Lower lobe of right lung (tissue), 2 donors: ENCODE measurements at regions not wholly inside any gene's neighbourhood (a gene's known extent, or its start where the extent isn't known, plus 50 kb on each side); places are given as distances from the start of the nearest gene placed in this dataset.

Source experiments
- ATAC-seq, 2 donors: fragments of 200-7000 bp; cut with Tn5 transposase; one replicate each; pipeline ENCODE4 v1.9.1; 2020 to 2022; ENCODE audit warnings: mild to moderate bottlenecking in 2 of 2, moderate library complexity in 2 of 2
- DNase-seq: peaks from one replicate; pipeline ENCODE4 v3.0.0-alpha.2; 2020
- H3K27ac ChIP-seq: fragments of 200-600 bp; one replicate; pipeline ENCODE4 v1.8.0; 2022
- H3K27me3 ChIP-seq: fragments of 200-600 bp; one replicate; pipeline ENCODE4 v1.8.0; 2022; ENCODE audit warnings: low read depth
- H3K36me3 ChIP-seq: fragments of 200-600 bp; one replicate; pipeline ENCODE4 v1.8.0; 2022; ENCODE audit warnings: mild to moderate bottlenecking
- H3K4me1 ChIP-seq: fragments of 200-600 bp; one replicate; pipeline ENCODE4 v1.8.0; 2022
- H3K4me3 ChIP-seq: fragments of 200-600 bp; one replicate; pipeline ENCODE4 v1.8.0; 2022; ENCODE audit warnings: mild to moderate bottlenecking
- H3K9me3 ChIP-seq: fragments of 200-600 bp; one replicate; pipeline ENCODE4 v1.8.0; 2022
- CTCF ChIP-seq: fragments of 200-600 bp; IDR thresholded peaks from one replicate; pipeline ENCODE4 v1.8.0; 2022; ENCODE audit warnings: antibody characterized with exemption, mild to moderate bottlenecking
- intact Hi-C: fragments of 100-400 bp; cut with DNase I; formaldehyde crosslinking; loops from one replicate; pipeline ENCODE4 v1.11.0; 2022
- donor health status: DM: no; HTN: yes; CAD: no; lungs with severe emphysema.

- no peak for TF ChIP-seq CTCF
- intact Hi-C loops = no loop called here
- Histone ChIP-seq H3K36me3 (no peaks in the 10 kb centered on the region), H3K4me1 (no peaks in the 10 kb centered on the region), H3K9me3 (no peaks in the 10 kb centered on the region), H3K27me3 (no peaks in the 10 kb centered on the region), H3K27ac (no peak overlapping the region), H3K4me3 (no peak overlapping the region)
- no peak for DNase-seq
- no peak for ATAC-seq
Measured at GRCh38 chr1:189022015-189022414, 1455.6 kb downstream of the BRINP3 start.

- no peaks in the 10 kb centered on the region for H3K9me3 ChIP-seq
- TF ChIP-seq CTCF = no peak
- intact Hi-C loops = no loop called here
- H3K27ac ChIP-seq = no peak overlapping the region
- no peak for ATAC-seq
- no peak overlapping the region for H3K4me3 ChIP-seq
- H3K27me3 ChIP-seq = no peaks in the 10 kb centered on the region
- no peaks in the 10 kb centered on the region for H3K36me3 ChIP-seq
- DNase-seq = no peak
- H3K4me1 ChIP-seq = no peaks in the 10 kb centered on the region
Measured at GRCh38 chr1:189027512-189027911, 1450.2 kb downstream of the BRINP3 start.

GRCh38 chr1:189033169-189033568 is 1444.5 kb downstream of the BRINP3 start:
- DNase-seq = no peak
- H3K36me3 ChIP-seq = no peaks in the 10 kb centered on the region
- no peaks in the 10 kb centered on the region for H3K9me3 ChIP-seq
- H3K4me3 ChIP-seq = no peak overlapping the region
- H3K27ac ChIP-seq = no peak overlapping the region
- no peaks in the 10 kb centered on the region for H3K27me3 ChIP-seq
- no peaks in the 10 kb centered on the region for H3K4me1 ChIP-seq
- intact Hi-C loops = no loop called here
- no peak for ATAC-seq
- TF ChIP-seq CTCF = no peak

GRCh38 chr1:189036628-189037027 is 1441.0 kb downstream of the BRINP3 start:
- no peak overlapping the region for H3K4me3 ChIP-seq
- TF ChIP-seq CTCF = no peak
- no peak overlapping the region for H3K27ac ChIP-seq
- ATAC-seq = no peak
- H3K4me1 ChIP-seq = no peaks in the 10 kb centered on the region
- H3K9me3 ChIP-seq = no peaks in the 10 kb centered on the region
- H3K36me3 ChIP-seq = no peaks in the 10 kb centered on the region
- no peaks in the 10 kb centered on the region for H3K27me3 ChIP-seq
- DNase-seq = no peak
- intact Hi-C loops = no loop called here

- H3K4me3 ChIP-seq = no peak overlapping the region
- no peaks in the 10 kb centered on the region for H3K36me3 ChIP-seq
- H3K4me1 ChIP-seq = no peaks in the 10 kb centered on the region
- no peaks in the 10 kb centered on the region for H3K9me3 ChIP-seq
- no peaks in the 10 kb centered on the region for H3K27me3 ChIP-seq
- ATAC-seq = no peak
- no peak for TF ChIP-seq CTCF
- intact Hi-C loops = no loop called here
- H3K27ac ChIP-seq = no peak overlapping the region
- DNase-seq = no peak
Measured at GRCh38 chr1:189046127-189046526, 1431.5 kb downstream of the BRINP3 start.

- ATAC-seq = no peak
- Histone ChIP-seq H3K27ac (no peak overlapping the region), H3K9me3 (no peaks in the 10 kb centered on the region), H3K27me3 (no peaks in the 10 kb centered on the region), H3K4me3 (no peak overlapping the region), H3K36me3 (no peaks in the 10 kb centered on the region), H3K4me1 (no peaks in the 10 kb centered on the region)
- TF ChIP-seq CTCF = no peak
- no peak for DNase-seq
- intact Hi-C loops = no loop called here
Measured at GRCh38 chr1:189084811-189085210, 1392.9 kb downstream of the BRINP3 start.
